Upper lobe of left lung (tissue), 6 donors: ENCODE measurements at regions not wholly inside any gene's neighbourhood (a gene's known extent, or its start where the extent isn't known, plus 50 kb on each side); places are given as distances from the start of the nearest gene placed in this dataset.

Source experiments
- ATAC-seq, 2 donors: fragments of 200-7000 bp; cut with Tn5 transposase; one replicate each; pipeline ENCODE4 v1.9.1; 2022; ENCODE audit warnings: mild to moderate bottlenecking in 2 of 2, moderate library complexity in 2 of 2; ENCODE audit not compliant: low FRiP score in 2 of 2
- DNase-seq, 2 donors: peaks; one replicate each; pipeline ENCODE4 v3.0.0-alpha.2; 2019 to 2020
- H3K27ac ChIP-seq, 4 donors: fragments of 200-600 bp; sonication (generic); one replicate each; pipeline ENCODE4 v1.5.1; 2016 to 2019
- H3K27me3 ChIP-seq, 4 donors: fragments of 200-600 bp; sonication (generic); one replicate each; pipeline ENCODE4 v1.5.1; 2017 to 2019
- H3K36me3 ChIP-seq, 4 donors: fragments of 200-600 bp; sonication (generic); one replicate each; pipeline ENCODE4 v1.5.1; 2016 to 2019
- H3K4me1 ChIP-seq, 4 donors: fragments of 200-600 bp; sonication (generic); one replicate each; pipeline ENCODE4 v1.5.1; 2018 to 2019
- H3K4me3 ChIP-seq, 4 donors: fragments of 200-600 bp; sonication (generic); one replicate each; pipeline ENCODE4 v1.5.1; 2017 to 2019; ENCODE audit warnings: mild to moderate bottlenecking in 2 of 4, moderate library complexity in 1 of 4
- H3K9me3 ChIP-seq, 4 donors: fragments of 200-600 bp; sonication (generic); one replicate each; pipeline ENCODE4 v1.5.1; 2018 to 2019
- CTCF ChIP-seq, 6 experiments: fragments of 450-650 bp in 4 of 6; fragments of 200-600 bp in 2 of 6; sonication (generic) in 2 of 6; IDR thresholded peaks; one replicate each; pipeline ENCODE4 v1.5.1; 2016 to 2019; ENCODE audit warnings: antibody characterized with exemption in 6 of 6
- EP300 ChIP-seq, 4 donors: sonication (generic); formaldehyde crosslinking; IDR thresholded peaks; one replicate each; pipeline ENCODE4 v1.5.1; 2017; ENCODE audit warnings: antibody characterized with exemption in 4 of 4, control low read depth in 2 of 4
- POLR2A ChIP-seq, 4 donors: fragments of 450-650 bp; IDR thresholded peaks; one replicate each; pipeline ENCODE4 v1.5.1; 2016 to 2017; ENCODE audit warnings: antibody characterized with exemption in 4 of 4, mild to moderate bottlenecking in 2 of 4
- POLR2AphosphoS5 ChIP-seq, 2 donors: sonication (generic); formaldehyde crosslinking; IDR thresholded peaks; one replicate each; pipeline ENCODE4 v1.5.1; 2017; ENCODE audit warnings: antibody characterized with exemption in 2 of 2
- WGBS, 2 donors: methylation state at CpG; one replicate each; pipeline ENCODE4 v1.1.5; 2017 to 2018; 5-methylcytosine and 5-hydroxymethylcytosine counted together
- donor health status: DM: no; HTN: no; CAD: no; lungs with moderate emphysema.
- donor health status: DM: no; HTN: yes; CAD: no; lungs with severe emphysema.

- no peak overlapping the region for H3K27ac ChIP-seq
- H3K27me3 ChIP-seq: no peaks in the 10 kb centered on the region
- WGBS, 2 donors: 66 to 73% methylated on average over 5 of the region's 5 CpGs
- H3K4me1 ChIP-seq: no peaks in the 10 kb centered on the region
- ATAC-seq (no peak), DNase-seq (no peak)
- H3K36me3 ChIP-seq: no peaks in the 10 kb centered on the region
- no peaks in the 10 kb centered on the region for H3K9me3 ChIP-seq
- TF ChIP-seq CTCF (IDR thresholded peaks at IDR 0.05) (no peak), POLR2A (IDR thresholded peaks at IDR 0.05) (no peak), EP300 (IDR thresholded peaks at IDR 0.05) (no peak), POLR2AphosphoS5 (IDR thresholded peaks at IDR 0.05) (no peak)
- no peak overlapping the region for H3K4me3 ChIP-seq
Observed at GRCh38 chr4:111127841-111128240, 505.0 kb upstream of the PITX2 start.

- no peaks in the 10 kb centered on the region for H3K4me1 ChIP-seq
- WGBS, 2 donors: 48 to 71% methylated on average over 1 of the region's 1 CpG
- TF ChIP-seq POLR2AphosphoS5 (IDR thresholded peaks at IDR 0.05) (no peak), EP300 (IDR thresholded peaks at IDR 0.05) (no peak), POLR2A (IDR thresholded peaks at IDR 0.05) (no peak), CTCF (IDR thresholded peaks at IDR 0.05) (no peak)
- DNase-seq: no peak
- no peaks in the 10 kb centered on the region for H3K9me3 ChIP-seq
- H3K27ac ChIP-seq: no peak overlapping the region
- H3K4me3 ChIP-seq: no peak overlapping the region
- H3K36me3 ChIP-seq: no peaks in the 10 kb centered on the region
- H3K27me3 ChIP-seq: no peaks in the 10 kb centered on the region
- no peak for ATAC-seq
Observed at GRCh38 chr4:111128327-111128726, 505.4 kb upstream of the PITX2 start.

GRCh38 chr4:111136438-111136837 is 513.6 kb upstream of the PITX2 start:
- no peak for TF ChIP-seq POLR2A (IDR thresholded peaks at IDR 0.05)
- no peak for TF ChIP-seq POLR2AphosphoS5 (IDR thresholded peaks at IDR 0.05)
- no peak for TF ChIP-seq EP300 (IDR thresholded peaks at IDR 0.05)
- TF ChIP-seq CTCF (IDR thresholded peaks at IDR 0.05): no peak
- ATAC-seq: no peak
- Histone ChIP-seq H3K27ac (no peak overlapping the region), H3K27me3 (no peaks in the 10 kb centered on the region), H3K4me3 (no peak overlapping the region), H3K4me1 (no peaks in the 10 kb centered on the region), H3K9me3 (no peaks in the 10 kb centered on the region), H3K36me3 (no peaks in the 10 kb centered on the region)
- no peak for DNase-seq
- WGBS, 2 donors: 79 to 82% methylated on average over 1 of the region's 1 CpG

GRCh38 chr4:111136967-111137366 is 514.1 kb upstream of the PITX2 start:
- ATAC-seq (no peak), DNase-seq (no peak)
- no peak overlapping the region for H3K27ac ChIP-seq
- H3K4me1 ChIP-seq: no peaks in the 10 kb centered on the region
- TF ChIP-seq POLR2A (IDR thresholded peaks at IDR 0.05) (no peak), EP300 (IDR thresholded peaks at IDR 0.05) (no peak), CTCF (IDR thresholded peaks at IDR 0.05) (no peak), POLR2AphosphoS5 (IDR thresholded peaks at IDR 0.05) (no peak)
- no peaks in the 10 kb centered on the region for H3K27me3 ChIP-seq
- no peaks in the 10 kb centered on the region for H3K9me3 ChIP-seq
- no peaks in the 10 kb centered on the region for H3K36me3 ChIP-seq
- no peak overlapping the region for H3K4me3 ChIP-seq

GRCh38 chr4:111143510-111143909 is 520.6 kb upstream of the PITX2 start:
- DNase-seq: no peak
- no peak for TF ChIP-seq POLR2A (IDR thresholded peaks at IDR 0.05)
- no peak for TF ChIP-seq POLR2AphosphoS5 (IDR thresholded peaks at IDR 0.05)
- TF ChIP-seq CTCF (IDR thresholded peaks at IDR 0.05): no peak
- no peak for TF ChIP-seq EP300 (IDR thresholded peaks at IDR 0.05)
- H3K9me3 ChIP-seq: no peaks in the 10 kb centered on the region
- no peaks in the 10 kb centered on the region for H3K4me1 ChIP-seq
- no peaks in the 10 kb centered on the region for H3K27me3 ChIP-seq
- ATAC-seq: no peak
- no peak overlapping the region for H3K4me3 ChIP-seq
- no peaks in the 10 kb centered on the region for H3K36me3 ChIP-seq
- H3K27ac ChIP-seq: no peak overlapping the region
